ENCODE measurements at regions not wholly inside any gene's neighbourhood (a gene's known extent, or its start where the extent isn't known, plus 50 kb on each side); places are given as distances from the start of the nearest gene placed in this dataset.

- Histone ChIP-seq H3K4me3 (no peak overlapping the region), H3K27ac (no peak overlapping the region)
- DNase-seq (ENCODE audit: low spot score): no peak
- TF ChIP-seq CTCF (IDR thresholded peaks at IDR 0.05): no peak
Measured at GRCh38 chr18:73850782-73851181, 296.9 kb downstream of the FBXO15 start.

- H3K27ac ChIP-seq: peak overlapping the region in 1 of 2 donors; percentile 27
- no peak for TF ChIP-seq CTCF (IDR thresholded peaks at IDR 0.05)
- no peak for DNase-seq (ENCODE audit: low spot score)
- no peak overlapping the region for H3K4me3 ChIP-seq
Measured at GRCh38 chr18:73848656-73849055, 299.0 kb downstream of the FBXO15 start.

GRCh38 chr18:73843455-73843854 lies 304.2 kb downstream of the FBXO15 start:
- H3K4me3 ChIP-seq: no peak overlapping the region
- no peak for TF ChIP-seq CTCF (IDR thresholded peaks at IDR 0.05)
- no peak for DNase-seq (ENCODE audit: low spot score)
- H3K27ac ChIP-seq: no peak overlapping the region

- H3K27ac ChIP-seq: no peak overlapping the region
- H3K4me3 ChIP-seq: peak overlapping the region; percentile 37
- DNase-seq (ENCODE audit: low spot score): no peak
- peak; percentile 75 for TF ChIP-seq CTCF (IDR thresholded peaks at IDR 0.05)
Measured at GRCh38 chr18:73842795-73843394, 304.7 kb downstream of the FBXO15 start.

- no peak overlapping the region for H3K27ac ChIP-seq
- DNase-seq (ENCODE audit: low spot score): no peak
- no peak overlapping the region for H3K4me3 ChIP-seq
Measured at GRCh38 chr18:73841661-73842060, 306.0 kb downstream of the FBXO15 start.

GRCh38 chr18:73840319-73840945 lies 307.2 kb downstream of the FBXO15 start:
- H3K4me3 ChIP-seq: no peak overlapping the region
- H3K27ac ChIP-seq: no peak overlapping the region
- no peak for TF ChIP-seq CTCF (IDR thresholded peaks at IDR 0.05)
- DNase-seq (ENCODE audit: low spot score): no peak

More at GRCh38 chr18:73841661-73842060, 306.0 kb downstream of the FBXO15 start:
- no peak for TF ChIP-seq CTCF (IDR thresholded peaks at IDR 0.05)

GRCh38 chr18:73839441-73839840 lies 308.2 kb downstream of the FBXO15 start:
- no peak overlapping the region for H3K27ac ChIP-seq
- DNase-seq (ENCODE audit: low spot score): no peak
- no peak for TF ChIP-seq CTCF (IDR thresholded peaks at IDR 0.05)
- H3K4me3 ChIP-seq: no peak overlapping the region

Data from coronary artery (tissue), 2 donors.